ENCODE measurements at regions not wholly inside any gene's neighbourhood (a gene's known extent, or its start where the extent isn't known, plus 50 kb on each side); places are given as distances from the start of the nearest gene placed in this dataset.

DNA sequence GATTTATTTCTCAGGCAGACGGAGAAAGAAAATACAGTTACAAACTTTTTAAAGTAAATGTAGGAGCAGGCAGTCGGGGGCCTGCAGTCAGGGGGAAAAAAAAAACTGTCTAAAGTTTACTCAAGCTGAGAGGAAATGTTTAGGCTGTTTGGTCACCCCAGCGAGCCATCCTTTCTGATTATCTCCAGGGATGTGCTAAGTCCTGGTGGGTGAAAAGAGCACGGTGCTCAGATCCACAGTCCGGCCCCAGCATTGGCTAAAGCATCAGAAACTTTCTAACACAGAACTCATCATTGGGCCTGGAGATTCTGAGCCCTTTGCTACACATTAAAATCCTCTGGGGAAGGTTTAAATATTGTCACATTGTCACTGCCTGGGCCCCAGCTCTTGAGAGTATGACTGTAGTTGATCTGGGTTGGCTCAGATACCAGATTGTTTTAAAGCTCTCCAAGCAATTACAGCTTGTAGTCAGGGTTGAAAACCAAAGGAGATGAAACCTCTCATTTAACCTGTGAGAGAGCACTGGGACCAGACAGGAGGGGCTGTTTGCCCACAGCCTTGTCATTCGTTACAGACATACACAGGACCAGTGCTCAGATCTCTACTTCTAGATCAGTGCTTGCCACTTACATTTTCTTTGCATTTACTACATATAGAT is 131.1 kb upstream of the HTR2A start:
- peaks cover 0 to 2% (median 0%) of the 10 kb centered on the region in 9 donors for H3K4me1 ChIP-seq
- H3K36me3 ChIP-seq: no peaks in the 10 kb centered on the region
- H3K4me3 ChIP-seq: no peak overlapping the region
- ATAC-seq (no peak), DNase-seq (no peak)
- H3K27ac ChIP-seq: no peak overlapping the region
- TF ChIP-seq, protein P1, sequence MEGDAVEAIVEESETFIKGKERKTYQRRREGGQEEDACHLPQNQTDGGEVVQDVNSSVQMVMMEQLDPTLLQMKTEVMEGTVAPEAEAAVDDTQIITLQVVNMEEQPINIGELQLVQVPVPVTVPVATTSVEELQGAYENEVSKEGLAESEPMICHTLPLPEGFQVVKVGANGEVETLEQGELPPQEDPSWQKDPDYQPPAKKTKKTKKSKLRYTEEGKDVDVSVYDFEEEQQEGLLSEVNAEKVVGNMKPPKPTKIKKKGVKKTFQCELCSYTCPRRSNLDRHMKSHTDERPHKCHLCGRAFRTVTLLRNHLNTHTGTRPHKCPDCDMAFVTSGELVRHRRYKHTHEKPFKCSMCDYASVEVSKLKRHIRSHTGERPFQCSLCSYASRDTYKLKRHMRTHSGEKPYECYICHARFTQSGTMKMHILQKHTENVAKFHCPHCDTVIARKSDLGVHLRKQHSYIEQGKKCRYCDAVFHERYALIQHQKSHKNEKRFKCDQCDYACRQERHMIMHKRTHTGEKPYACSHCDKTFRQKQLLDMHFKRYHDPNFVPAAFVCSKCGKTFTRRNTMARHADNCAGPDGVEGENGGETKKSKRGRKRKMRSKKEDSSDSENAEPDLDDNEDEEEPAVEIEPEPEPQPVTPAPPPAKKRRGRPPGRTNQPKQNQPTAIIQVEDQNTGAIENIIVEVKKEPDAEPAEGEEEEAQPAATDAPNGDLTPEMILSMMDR (IDR thresholded peaks at IDR 0.05): no peak
- intact Hi-C loops (cut with DNase I): no loop called here
- H3K27me3 ChIP-seq: peaks cover 0 to 5% (median 0%) of the 10 kb centered on the region in 7 donors
- WGBS, 2 donors: 32 to 39% methylated on average over 6 of the region's 6 CpGs
- no peaks in the 10 kb centered on the region for H3K9me3 ChIP-seq

- intact Hi-C loops (cut with DNase I): no loop called here
- DNase-seq (no peak), ATAC-seq (no peak)
- H3K9me3 ChIP-seq: peaks cover 0 to 4% (median 0%) of the 10 kb centered on the region in 11 donors
- H3K4me1 ChIP-seq: no peaks in the 10 kb centered on the region
- no peak overlapping the region for H3K4me3 ChIP-seq
- H3K27ac ChIP-seq: no peak overlapping the region
- TF ChIP-seq, protein P1 (IDR thresholded peaks at IDR 0.05): no peak
- no peaks in the 10 kb centered on the region for H3K36me3 ChIP-seq
- H3K27me3 ChIP-seq: no peaks in the 10 kb centered on the region
- 49 to 53% methylated on average over 5 of the region's 5 CpGs for WGBS, 2 donors
Measured at GRCh38 chr13:47025791-47026447, 129.1 kb upstream of the HTR2A start.

GRCh38 chr13:47019977-47020376 is 123.1 kb upstream of the HTR2A start:
- TF ChIP-seq, protein P1 (IDR thresholded peaks at IDR 0.05): no peak
- H3K36me3 ChIP-seq: no peaks in the 10 kb centered on the region
- no peak overlapping the region for H3K27ac ChIP-seq
- ATAC-seq: no peak
- DNase-seq: no peak
- no peaks in the 10 kb centered on the region for H3K4me1 ChIP-seq
- intact Hi-C loops (cut with DNase I): no loop called here
- no peaks in the 10 kb centered on the region for H3K27me3 ChIP-seq
- peaks cover 0 to 14% (median 0%) of the 10 kb centered on the region in 11 donors for H3K9me3 ChIP-seq
- H3K4me3 ChIP-seq: no peak overlapping the region

DNA sequence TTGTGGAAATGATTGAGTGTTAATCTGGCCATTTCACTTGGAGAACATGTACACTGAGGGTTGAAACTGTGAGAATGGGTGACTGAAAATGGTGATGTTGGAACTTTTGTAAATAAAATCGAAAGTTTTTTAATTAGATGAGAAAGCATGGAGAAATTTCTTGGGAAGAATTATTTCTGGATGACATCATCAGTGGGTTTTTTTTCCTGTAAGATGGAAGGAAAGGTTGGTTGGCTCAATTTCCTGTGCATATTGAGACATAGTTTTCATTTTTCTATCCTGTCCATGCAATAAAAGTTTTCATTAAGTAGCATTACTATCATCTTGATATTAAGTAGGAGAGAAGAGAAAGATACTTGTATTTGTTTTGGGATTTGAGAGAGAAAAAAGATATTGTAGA is 120.6 kb upstream of the HTR2A start:
- Histone ChIP-seq H3K9me3 (peaks cover 0 to 14% (median 0%) of the 10 kb centered on the region in 11 donors), H3K36me3 (no peaks in the 10 kb centered on the region), H3K4me3 (no peak overlapping the region), H3K27ac (no peak overlapping the region), H3K4me1 (no peaks in the 10 kb centered on the region), H3K27me3 (no peaks in the 10 kb centered on the region)
- ATAC-seq (no peak), DNase-seq (no peak)
- intact Hi-C loops (cut with DNase I): no loop called here
- 53 to 74% methylated on average over 1 of the region's 1 CpG for WGBS, 2 donors
- TF ChIP-seq, protein P1 (IDR thresholded peaks at IDR 0.05): no peak
